ENCODE measurements at regions not wholly inside any gene's neighbourhood (a gene's known extent, or its start where the extent isn't known, plus 50 kb on each side); places are given as distances from the start of the nearest gene placed in this dataset.

DNA sequence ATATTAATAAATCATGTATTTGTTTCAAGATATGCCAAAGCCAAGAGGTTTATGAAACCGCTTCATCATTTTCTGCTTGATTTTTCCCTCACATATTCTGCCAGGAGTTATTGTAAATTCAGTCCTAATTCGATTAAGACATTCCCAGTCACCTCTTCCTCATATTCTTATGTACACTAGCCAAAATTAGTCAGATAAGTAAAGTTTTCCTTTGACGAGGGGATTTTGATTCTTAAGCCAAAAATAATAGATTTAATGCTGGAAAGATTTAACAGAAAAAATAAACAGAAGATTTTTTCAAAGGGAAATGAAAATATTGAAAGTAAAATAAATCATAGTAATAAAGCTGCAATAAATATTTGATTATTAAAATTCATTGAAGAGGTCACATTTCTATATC is 51.0 kb upstream of the VEGFC start:
- no peak for DNase-seq

GRCh38 chr4:176844448-176844847 is 51.7 kb upstream of the VEGFC start:
- DNase-seq = no peak

- no peak for DNase-seq
Observed at GRCh38 chr4:176845636-176846035, 52.9 kb upstream of the VEGFC start.

- no peak for DNase-seq
Observed at GRCh38 chr4:176849076-176849475, 56.4 kb upstream of the VEGFC start.

GRCh38 chr4:176850436-176850835 is 57.7 kb upstream of the VEGFC start:
- no peak for DNase-seq

GRCh38 chr4:176856421-176856820 is 63.7 kb upstream of the VEGFC start:
- no peak for DNase-seq

DNA sequence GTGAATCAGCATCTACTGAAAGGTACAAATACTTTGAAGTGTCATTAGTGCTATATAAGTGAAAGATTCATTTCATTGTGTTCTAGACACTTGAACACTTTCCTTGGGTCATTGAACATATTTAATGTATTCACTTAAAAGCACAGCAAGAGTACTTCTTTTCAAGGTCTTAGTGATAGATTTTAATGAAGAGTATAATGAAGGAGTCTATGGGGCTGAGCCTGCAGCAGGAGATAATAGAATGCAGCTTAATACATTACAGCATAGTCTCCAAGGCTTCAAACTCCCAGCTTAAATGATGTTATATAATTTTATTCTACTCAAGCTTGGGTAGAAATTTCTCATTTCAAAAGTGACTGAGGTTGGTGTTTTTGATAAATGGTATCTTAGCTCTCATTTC is 66.1 kb upstream of the VEGFC start:
- no peak for DNase-seq

- DNase-seq = no peak
Observed at GRCh38 chr4:176864238-176864637, 71.5 kb upstream of the VEGFC start.

DNA sequence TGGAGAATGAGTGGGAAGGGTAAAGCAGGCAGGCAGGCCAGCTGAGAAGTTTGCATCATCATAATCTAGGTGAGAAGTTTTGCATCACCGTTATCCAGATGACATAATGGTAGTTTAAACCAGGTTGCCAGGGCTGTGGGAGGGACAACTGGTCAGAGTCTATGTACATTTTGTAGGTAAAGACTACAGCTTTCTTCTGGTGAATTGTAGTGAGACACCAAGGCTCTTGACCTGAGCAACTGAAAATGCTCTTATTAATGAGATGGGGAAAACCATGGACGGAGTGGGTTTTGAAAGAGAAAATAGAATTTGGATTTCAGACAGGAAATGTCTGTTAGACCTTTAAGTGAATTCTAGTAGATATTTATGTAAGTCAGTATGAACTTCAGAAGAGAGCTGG is 76.0 kb upstream of the VEGFC start:
- DNase-seq = no peak

GRCh38 chr4:176872461-176872860 is 79.7 kb upstream of the VEGFC start:
- no peak for DNase-seq

DNA sequence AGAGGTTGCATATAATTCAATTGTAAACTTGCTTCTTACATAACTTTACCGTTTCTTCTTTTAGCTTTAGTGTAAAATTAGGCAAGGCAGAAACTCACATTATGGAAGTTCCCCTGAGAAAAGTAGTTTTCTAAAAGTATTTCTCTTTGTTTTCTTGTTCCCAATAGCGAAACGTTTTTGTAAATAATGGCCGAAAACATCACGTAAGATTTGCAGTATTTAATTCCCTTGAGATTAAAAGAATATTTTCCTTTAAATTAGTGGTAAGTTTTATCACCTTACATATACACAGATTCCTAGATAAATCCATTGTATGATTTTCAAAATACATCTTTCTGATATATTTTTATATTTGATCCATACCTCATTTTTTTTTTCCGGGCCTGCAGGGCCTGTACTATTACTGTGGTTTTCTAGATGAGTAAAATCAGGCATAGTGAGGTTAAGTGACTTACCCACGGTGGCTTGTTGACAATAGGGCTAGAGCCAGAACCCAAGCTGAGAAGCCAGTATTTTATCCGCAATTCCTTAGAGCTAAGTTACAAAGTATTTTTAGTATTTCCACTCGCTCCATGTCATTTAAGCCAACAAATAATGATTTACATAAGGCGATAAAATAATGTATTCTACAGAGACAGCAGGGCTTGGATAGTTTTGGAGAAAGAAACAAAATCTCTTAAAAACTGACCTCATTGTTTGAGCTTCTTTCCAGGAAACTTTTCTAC is 82.2 kb upstream of the VEGFC start:
- DNase-seq = no peak

- no peak for DNase-seq
Observed at GRCh38 chr4:176875446-176875930, 82.8 kb upstream of the VEGFC start.

DNA sequence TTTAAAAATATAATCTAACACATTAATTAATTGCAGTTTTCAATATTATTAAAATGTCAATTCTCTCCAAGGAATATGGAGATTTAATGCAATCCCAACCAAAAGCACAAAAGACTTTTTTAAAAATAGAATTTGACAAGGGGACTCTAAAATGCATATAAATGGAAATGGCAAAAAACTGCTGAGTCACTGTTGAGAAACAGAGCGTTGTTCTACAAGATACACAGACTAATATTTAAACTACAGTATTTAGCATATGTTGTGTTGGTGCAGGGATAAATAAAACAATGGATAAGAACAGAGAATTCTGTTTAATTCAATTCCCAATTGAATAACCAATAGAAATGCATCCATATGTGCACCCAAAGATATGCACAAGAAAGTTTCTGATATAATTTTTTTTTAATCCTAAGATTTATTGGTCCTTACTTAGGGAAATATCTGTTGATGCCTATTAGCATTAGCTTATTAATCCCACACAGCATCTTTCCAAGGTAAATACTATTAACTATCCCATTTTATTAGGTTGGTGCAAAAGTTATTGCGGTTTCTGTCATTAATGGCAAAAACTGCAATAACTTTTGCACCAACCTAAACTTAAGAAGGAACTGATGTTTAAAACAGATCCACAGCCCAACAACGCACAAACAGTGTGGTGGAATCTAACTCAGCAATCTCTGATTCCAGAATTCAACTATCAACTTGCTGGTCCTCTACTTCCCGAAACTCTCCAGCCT is 86.8 kb upstream of the VEGFC start:
- DNase-seq = no peak

DNA sequence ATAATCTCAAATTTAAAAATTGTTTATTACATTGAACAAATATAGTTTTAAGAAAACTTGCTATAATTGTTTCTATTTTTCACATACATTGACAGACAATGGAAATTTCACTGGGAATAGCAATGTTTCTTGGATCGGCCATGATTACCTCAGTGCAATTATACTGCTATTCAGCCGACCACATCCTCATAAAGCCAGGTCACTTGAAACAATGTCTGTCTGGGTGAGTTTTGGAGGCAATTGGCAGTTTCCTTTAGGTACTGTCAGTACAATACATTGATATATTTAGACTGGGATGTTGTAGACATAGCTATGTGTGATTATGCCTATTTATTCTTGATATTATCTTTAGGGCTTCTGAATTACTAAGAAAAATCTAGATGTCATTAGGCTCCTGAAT is 89.5 kb upstream of the VEGFC start:
- no peak for DNase-seq

DNA sequence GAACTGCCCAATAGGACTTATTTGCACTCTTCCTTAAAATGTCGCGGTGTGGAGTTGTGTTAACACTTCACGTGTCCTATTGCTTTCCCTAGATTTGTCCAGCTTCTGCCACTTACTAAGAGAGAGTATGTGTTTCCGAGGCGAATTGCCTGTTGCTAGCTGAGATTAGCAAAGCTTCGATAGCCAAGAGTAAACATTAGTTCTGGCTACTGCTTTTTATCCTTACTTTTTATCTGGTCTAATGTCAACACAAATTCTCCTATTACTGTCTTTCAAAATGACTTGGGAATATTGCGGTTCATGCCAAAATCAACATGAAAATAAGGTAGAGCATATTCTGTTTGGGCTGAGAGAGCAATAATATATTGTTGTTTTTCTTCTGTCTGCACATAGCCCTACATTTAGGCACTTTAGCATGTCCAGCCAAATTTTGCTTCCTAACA is 90.4 kb upstream of the VEGFC start:
- DNase-seq = no peak

GRCh38 chr4:176883681-176884418 is 91.1 kb upstream of the VEGFC start:
- DNase-seq = no peak

- no peak for DNase-seq
Observed at GRCh38 chr4:176885224-176885623, 92.5 kb upstream of the VEGFC start.

GRCh38 chr4:176886135-176886534 is 93.4 kb upstream of the VEGFC start:
- DNase-seq = no peak

- no peak for DNase-seq
Observed at GRCh38 chr4:176889776-176890175, 97.1 kb upstream of the VEGFC start.

DNA sequence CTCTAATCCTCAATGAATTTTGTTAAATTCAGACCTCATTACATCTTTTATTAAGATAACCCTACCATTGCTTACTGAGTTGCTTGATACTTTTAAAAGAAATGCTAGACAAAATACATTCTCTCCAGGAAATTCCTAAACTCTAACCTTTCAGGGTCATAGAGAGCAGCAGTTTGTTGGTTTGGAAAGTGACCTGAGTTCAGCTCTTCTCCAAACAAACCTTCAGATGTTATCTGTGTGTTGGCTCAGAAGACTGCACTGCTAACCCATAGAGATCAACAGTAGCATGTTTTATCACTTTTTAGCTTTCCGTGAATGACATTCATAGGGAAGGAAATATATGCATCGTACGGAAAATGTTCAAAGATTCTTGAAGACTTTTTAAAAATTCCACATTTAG is 101.8 kb upstream of the VEGFC start:
- DNase-seq = no peak

DNA sequence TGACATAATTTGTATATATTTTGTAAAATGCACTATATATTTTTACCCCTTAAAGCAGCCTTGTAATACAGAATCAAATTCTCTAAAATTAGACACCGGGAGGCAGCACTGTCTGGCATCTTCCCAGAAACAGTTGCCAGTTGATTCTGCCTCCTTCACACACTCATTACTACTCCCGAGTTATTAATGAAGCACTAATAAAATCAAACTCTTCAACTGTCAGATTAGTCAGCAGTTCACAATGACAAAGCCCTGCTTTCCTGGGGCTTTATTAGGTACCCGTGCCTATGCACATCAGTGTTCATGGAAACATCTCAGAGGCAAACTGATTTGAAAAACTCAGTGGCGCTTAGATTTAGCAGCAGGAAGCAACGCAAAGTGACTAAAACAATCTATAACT is 103.5 kb upstream of the VEGFC start:
- no peak for DNase-seq

- DNase-seq = no peak
Observed at GRCh38 chr4:176897226-176897625, 104.5 kb upstream of the VEGFC start.

- DNase-seq = no peak
Observed at GRCh38 chr4:176898791-176899190, 106.1 kb upstream of the VEGFC start.
